Bone marrow (tissue), 2 donors: ENCODE measurements at regions not wholly inside any gene's neighbourhood (a gene's known extent, or its start where the extent isn't known, plus 50 kb on each side); places are given as distances from the start of the nearest gene placed in this dataset.

Experiments
- DNase-seq, 2 donors: peaks; one replicate each; lab custom pipeline; 2025; lab: John Stamatoyannopoulos, UW

GRCh38 chr9:72431036-72431435 lies 66.0 kb upstream of the ZFAND5 start:
- no peak for DNase-seq

GRCh38 chr9:72428329-72428728 lies 63.3 kb upstream of the ZFAND5 start:
- DNase-seq: no peak

GRCh38 chr9:72427801-72428200 lies 62.8 kb upstream of the ZFAND5 start:
- no peak for DNase-seq

- DNase-seq: no peak
These were observed 59.1 kb upstream of the ZFAND5 start for GRCh38 chr9:72424131-72424530.

- no peak for DNase-seq
These were observed 57.2 kb upstream of the ZFAND5 start for GRCh38 chr9:72422214-72422613.

GRCh38 chr9:72420783-72421182 lies 55.8 kb upstream of the ZFAND5 start:
- DNase-seq: no peak

- DNase-seq: no peak
These were observed 50.9 kb upstream of the ZFAND5 start for GRCh38 chr9:72415948-72416347.

- DNase-seq: no peak
These were observed 50.2 kb upstream of the ZFAND5 start for GRCh38 chr9:72415163-72415562.
